ENCODE measurements at regions not wholly inside any gene's neighbourhood (a gene's known extent, or its start where the extent isn't known, plus 50 kb on each side); places are given as distances from the start of the nearest gene placed in this dataset.

GRCh38 chrX:39938466-39938865, 159.3 kb downstream of the BCOR start:
- TF ChIP-seq, protein P1, sequence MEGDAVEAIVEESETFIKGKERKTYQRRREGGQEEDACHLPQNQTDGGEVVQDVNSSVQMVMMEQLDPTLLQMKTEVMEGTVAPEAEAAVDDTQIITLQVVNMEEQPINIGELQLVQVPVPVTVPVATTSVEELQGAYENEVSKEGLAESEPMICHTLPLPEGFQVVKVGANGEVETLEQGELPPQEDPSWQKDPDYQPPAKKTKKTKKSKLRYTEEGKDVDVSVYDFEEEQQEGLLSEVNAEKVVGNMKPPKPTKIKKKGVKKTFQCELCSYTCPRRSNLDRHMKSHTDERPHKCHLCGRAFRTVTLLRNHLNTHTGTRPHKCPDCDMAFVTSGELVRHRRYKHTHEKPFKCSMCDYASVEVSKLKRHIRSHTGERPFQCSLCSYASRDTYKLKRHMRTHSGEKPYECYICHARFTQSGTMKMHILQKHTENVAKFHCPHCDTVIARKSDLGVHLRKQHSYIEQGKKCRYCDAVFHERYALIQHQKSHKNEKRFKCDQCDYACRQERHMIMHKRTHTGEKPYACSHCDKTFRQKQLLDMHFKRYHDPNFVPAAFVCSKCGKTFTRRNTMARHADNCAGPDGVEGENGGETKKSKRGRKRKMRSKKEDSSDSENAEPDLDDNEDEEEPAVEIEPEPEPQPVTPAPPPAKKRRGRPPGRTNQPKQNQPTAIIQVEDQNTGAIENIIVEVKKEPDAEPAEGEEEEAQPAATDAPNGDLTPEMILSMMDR (IDR thresholded peaks at IDR 0.05 in 8 of 11, conservative IDR thresholded peaks at IDR 0.05 in 3 of 11): no peak
- TF ChIP-seq POLR2A (IDR thresholded peaks at IDR 0.05): no peak

Measured in spleen (tissue), 7 donors.